ENCODE measurements at regions not wholly inside any gene's neighbourhood (a gene's known extent, or its start where the extent isn't known, plus 50 kb on each side); places are given as distances from the start of the nearest gene placed in this dataset.

DNA sequence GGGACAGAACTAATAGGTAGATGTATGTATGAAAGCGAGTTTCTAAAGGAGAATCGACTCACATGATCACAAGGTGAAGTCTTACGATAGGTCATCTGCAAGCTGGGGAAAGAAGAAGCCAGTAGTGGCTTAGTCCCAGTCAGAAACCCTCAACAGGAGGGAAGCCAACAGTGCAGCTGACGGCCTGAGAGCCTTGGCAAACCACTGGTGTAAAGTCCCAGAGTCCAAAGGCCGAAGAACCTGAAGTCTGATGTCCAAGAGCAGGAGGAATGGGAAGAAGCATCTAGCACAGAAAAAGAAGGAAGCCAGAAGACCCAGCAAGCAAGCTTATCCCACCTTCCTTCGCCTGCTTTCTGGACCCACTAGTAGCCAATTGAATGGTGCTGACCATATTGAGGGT is 507.6 kb upstream of the ARGLU1 start:
- DNase-seq: no peak

- no peak for DNase-seq
Measured at GRCh38 chr13:107070792-107071191, 502.9 kb upstream of the ARGLU1 start.

DNA sequence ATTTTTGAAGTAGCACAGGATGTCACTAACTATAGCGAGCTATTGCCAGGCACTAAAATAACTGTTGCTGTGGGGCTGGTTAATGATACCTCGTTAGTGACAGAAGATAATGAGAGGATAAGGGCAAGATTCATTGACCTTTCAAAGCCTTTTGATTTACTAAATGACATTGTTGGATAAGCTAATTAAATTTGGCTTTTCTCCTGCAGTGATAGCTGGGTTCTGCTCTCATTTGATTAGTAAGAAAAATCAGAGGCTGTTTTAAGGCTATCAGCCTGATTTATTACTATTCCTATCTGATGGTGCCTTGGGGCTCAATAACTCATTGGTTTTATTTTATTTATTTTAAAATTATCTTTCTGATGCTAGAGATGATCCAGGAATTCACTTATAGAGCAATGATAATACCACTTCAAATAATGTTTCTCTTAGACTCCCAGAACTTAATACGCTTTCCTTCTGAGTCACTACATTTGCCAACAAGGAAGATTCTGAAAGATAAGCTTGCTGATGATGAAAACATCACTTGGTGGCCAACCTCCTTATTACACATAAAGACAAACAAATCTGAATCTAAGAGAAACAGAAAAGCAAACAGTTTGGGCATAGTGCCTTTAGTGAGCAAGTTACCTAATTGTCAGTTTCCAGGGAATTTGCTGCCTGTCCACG is 501.3 kb upstream of the ARGLU1 start:
- DNase-seq: no peak

- no peak for DNase-seq
Measured at GRCh38 chr13:107067381-107067780, 499.4 kb upstream of the ARGLU1 start.

GRCh38 chr13:107066355-107066754 is 498.4 kb upstream of the ARGLU1 start:
- DNase-seq: no peak

- DNase-seq: no peak
Measured at GRCh38 chr13:107065036-107065435, 497.1 kb upstream of the ARGLU1 start.

- DNase-seq: no peak
Measured at GRCh38 chr13:107057028-107057631, 489.2 kb upstream of the ARGLU1 start.

- no peak for DNase-seq
Measured at GRCh38 chr13:107043021-107043956, 475.4 kb upstream of the ARGLU1 start.

DNA sequence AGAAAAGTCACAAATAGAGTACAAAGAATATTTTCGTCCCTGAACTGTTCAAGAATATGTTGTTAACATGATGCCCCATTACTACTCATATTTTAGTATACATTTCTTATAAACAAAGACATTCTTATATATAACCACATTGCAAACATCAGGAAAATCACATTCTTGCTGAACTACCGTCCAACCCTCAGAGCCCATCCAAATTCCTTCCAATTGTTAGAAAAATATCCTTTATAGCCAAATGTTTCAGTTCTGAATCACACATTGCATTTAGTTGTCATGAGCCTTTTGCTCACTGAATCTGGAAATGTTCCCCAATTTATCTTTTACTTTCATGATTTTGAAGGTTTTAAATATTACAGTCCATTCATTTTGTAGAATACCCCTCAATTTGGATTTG is 467.8 kb upstream of the ARGLU1 start:
- DNase-seq: no peak

- no peak for DNase-seq
Measured at GRCh38 chr13:107035186-107035585, 467.2 kb upstream of the ARGLU1 start.

DNA sequence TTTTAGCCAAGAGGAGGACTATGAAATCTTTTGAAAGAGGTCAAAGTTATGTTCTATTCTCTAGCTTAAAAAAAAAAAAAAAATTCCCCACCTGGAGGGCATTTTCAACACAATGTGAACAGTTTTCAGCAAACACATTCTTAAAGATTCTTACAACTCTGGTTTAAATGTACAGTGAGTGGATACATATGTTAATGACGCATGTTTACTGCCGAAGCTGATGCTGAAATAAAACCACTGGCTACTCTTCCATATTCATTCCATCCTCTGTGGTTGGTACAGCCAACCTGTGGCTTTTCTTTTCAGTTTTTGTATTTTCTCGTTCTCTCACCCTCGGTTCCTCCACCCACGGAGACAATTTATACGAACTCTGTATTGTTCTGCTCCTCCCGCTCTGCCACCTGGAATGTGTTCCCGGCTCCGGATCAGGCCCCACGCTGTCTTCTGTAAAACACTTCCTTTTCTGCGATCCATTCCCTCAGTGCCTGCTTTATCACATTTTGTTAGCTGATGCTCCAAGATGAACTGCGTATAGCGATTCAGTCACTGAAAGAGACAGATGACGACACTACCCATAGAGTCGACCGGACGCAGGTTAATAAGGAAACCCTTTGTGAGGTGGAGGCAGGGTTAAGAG is 466.4 kb upstream of the ARGLU1 start:
- DNase-seq: no peak

DNA sequence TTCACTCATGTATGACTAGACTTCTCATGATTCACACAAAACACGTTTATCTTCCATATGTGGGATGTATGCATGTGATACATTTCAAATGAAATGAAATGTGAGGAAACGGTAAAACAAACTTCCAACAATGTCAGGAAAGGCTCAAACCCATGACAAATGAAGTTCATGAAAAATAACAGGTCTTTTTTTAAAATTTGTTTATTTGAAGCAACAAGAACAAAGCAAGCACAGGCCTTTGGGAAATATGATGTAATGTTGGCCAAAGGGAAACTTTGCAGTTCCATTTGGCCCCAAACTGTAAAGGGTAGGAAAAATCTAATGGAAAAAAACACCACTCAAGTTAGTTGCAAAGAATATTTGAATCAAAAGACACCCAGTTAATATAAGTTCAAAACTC is 463.8 kb upstream of the ARGLU1 start:
- DNase-seq: no peak

DNA sequence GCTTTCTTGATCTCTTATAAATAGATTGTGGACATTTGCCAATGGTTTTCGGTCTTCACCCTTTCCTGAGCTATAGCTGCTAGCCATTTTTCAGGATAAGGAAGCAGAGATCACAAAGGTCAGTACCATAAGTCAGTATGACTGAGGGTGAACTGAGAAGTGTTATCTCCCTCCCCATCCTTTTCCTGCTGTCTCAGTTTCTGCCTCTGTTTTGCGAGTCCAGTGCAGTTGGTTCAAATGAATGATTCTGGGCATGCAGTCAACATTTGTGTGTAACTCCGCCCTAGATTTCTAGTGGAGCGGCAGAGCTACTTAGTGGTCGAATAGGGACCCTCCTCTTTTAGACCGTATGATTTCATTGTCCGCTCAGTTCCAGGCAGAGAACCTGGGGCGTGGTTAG is 460.8 kb upstream of the ARGLU1 start:
- no peak for DNase-seq

GRCh38 chr13:107025991-107026390 is 458.1 kb upstream of the ARGLU1 start:
- DNase-seq: no peak

DNA sequence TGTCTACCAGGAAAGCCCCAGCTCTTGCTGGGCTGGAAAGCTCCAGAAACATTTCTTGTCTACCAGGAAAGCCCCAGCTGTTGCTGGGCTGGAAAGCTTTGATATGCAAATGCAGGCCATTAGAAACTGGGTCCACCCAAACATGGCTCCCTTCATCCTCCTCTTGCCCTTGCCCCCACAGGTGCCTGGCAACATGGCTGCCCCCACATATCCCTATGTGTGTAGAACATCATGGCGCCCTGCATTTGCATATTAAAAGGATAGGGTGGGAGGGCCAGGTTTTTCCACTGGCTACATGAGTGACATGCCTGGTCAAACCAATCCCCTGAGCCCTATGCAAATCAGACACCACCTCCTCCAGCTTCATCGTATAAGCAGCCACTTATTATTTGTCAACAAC is 455.4 kb upstream of the ARGLU1 start:
- DNase-seq: no peak

GRCh38 chr13:107020393-107020792 is 452.5 kb upstream of the ARGLU1 start:
- no peak for DNase-seq

- DNase-seq: no peak
Measured at GRCh38 chr13:107018285-107018684, 450.3 kb upstream of the ARGLU1 start.

DNA sequence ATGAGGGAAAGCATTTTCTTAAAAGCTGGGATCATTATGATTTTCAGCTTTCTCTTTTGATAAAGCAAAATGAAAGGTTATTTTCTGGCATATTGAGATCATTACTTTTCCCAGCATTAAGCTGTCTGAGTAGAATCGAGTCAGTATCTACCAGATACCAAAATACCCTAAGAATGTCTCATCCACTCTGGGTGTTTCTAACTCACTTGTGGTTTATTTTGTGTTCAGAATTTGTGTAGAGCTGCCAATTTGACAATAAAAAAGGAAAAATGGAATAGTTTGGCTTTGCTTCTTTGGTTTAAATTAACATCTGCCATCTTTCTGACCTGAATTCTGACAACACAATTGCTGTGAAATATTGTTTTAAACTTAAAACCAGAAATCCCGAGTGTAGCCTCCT is 438.7 kb upstream of the ARGLU1 start:
- DNase-seq: no peak

GRCh38 chr13:107005577-107005976 is 437.6 kb upstream of the ARGLU1 start:
- DNase-seq: no peak

DNA sequence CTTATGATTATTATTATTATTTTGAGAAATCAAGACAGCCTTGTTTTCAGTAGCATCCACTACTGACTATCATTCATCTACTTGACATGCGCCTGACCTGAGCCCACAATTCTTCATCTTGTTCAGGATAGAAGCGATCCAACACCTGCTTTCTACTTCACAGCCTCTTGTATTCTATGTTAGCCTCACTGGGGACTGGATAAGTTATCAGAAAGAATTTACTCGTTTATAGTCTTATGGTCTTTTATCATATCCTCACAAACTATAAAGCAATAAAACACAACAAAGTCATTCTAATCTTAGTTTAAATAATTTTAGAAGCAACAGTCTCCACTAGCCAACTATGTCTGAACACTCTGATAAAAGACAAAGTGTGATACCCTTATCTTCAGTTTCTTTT is 436.0 kb upstream of the ARGLU1 start:
- no peak for DNase-seq

GRCh38 chr13:106998664-106999063 is 430.7 kb upstream of the ARGLU1 start:
- no peak for DNase-seq

DNA sequence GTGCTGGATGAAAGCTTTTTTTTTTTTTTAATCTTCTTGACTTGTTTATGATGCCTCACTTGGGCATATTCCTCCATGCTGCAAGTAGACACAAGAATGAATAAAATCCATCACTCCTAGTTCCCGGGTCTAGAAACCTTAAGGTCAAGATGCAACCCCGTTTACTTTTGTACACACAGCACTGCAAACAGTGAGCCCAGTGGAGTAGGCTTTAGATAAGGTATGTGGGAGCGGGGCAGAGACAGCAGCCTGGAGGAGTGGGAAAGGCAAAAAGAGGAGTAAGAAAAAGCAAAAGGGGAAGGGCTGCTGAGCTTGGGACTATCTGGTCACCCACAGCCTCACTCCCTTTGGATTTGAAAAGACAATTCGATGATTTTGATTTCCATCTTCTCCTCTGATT is 429.8 kb upstream of the ARGLU1 start:
- no peak for DNase-seq

DNA sequence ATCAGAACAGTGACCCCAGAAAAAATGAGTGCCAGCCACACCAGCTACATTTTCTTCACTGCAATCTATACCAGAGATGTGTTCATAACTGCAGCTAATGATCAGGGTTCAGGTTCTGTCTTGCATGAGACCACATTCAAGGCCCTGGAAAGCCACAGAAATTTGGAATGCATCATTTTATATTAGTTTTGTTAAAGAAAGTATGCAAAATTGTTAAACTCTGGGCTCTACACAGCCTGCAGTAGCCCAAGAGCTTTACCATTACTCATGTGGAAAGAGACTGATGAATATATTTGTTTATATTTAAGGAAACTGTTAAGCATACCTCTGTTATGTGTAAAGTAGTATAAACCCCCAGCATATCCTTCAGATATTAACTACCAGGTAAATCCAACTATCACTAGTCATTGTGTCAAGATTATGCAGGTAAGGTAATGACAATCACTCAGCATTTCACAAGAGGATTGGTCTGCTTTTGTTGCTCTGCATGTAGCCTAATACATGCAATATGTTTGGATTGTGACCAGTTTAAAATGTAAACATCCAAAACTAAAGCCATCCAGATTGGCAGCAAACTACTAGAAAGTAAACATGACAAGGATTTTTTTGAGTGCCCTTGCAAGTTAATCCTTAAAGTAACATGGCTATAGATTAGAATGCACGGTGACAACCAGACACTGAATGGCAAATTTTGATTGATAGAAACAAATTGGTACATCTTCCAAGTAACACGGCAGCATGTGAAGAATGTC is 429.1 kb upstream of the ARGLU1 start:
- no peak for DNase-seq
